Activated T-helper 9 cell treated with anti-CD3 and anti-CD28 coated beads, Interleukin-2, amount 50 U/mL, for 16 hours (primary cell): ENCODE measurements at regions not wholly inside any gene's neighbourhood (a gene's known extent, or its start where the extent isn't known, plus 50 kb on each side); places are given as distances from the start of the nearest gene placed in this dataset.

Source experiments
- DNase-seq: peaks from one replicate; pipeline ENCODE4 v3.0.0-alpha.2; 2020; ENCODE audit warnings: low read depth

DNA sequence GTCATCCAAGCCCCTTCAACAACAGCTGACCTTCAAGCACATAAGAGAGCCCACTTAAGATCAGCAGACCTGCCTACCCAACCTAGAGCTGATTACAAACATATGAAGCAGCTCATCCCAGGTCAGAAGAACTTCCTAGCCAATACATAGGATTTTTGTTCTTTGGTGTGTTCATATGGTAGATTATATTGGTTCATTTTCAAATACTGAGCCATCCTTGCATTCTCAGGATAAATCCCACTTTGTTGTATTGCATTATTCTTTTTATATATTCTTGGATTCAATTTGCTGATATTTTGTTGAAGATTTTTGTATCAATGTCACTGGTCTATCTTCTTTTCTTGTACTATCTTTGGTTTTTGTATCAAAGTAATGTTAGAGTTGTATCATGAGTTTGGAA is 107.3 kb upstream of the STT3B start:
- no peak for DNase-seq

DNA sequence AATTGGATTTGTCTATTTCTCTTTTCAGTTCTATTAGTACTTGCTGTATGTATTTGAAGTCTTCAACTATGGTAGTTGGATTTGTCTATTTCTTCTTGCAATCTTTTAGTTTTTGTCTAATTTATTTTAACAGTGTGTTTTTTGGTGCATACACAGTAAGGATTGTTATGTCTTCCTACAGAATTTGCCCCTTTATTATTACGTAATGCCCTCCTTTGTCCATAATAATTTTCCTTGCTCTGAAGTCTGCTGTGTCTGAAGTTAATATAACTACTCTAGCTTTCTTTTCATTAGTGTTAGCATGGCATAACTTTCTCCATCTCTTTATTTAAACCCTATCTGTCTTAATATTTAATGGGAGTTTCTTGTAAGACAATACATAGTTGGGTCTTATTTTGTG is 105.1 kb upstream of the STT3B start:
- no peak for DNase-seq

DNA sequence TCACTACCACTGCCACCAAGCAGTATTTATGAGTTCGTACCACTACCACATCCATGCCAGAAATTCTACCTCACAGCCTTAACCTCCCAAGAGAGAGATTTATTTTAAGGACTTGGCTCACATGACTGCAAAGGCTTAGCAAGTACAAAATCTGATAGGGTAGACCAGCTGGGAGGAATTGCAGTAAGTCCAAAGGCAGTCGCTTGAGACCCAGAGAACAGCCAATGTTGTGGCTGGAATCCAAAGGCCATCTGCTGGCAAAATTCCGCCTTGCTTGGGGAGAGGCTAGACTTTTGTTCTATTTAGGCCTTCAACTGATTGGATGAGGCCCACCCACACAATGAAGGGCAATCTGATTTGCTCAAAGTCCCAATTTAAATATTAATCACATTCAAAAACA is 101.4 kb upstream of the STT3B start:
- no peak for DNase-seq

DNA sequence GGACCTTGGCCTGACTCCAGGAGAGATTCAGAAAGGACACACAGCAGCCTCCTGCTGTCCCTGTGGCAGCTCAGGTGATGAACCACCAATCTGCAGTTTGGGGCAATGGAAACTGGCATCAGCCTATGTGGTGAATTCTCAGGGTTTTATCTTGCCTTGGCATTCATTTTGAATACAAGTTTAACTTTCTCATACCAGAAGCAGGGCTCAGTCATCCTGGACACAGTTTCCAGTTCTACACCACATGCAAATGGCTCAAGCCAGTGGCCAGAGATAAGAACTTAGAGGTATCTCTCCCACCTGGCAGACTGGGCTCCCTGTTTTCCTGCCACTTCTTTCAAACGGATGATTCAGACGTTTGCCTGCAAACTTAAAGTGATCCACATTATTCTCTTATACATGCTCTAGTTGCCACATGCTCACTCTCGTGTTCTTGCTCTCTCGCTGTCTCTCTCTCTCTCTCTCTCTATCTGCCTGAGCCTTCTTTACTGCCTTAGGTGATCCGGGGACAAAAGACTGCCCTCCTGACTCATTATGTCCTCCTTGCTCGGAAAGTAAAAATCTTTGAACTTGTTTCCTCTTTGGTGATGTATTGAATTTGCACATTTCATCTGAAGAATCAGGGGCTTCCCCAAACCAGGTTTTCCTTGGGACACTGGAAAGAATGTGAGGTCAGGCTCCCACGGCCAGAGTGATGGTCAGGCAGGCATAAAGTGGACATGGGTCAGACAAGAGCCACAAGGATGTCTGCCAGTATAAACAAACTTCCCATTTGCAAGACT is 99.6 kb upstream of the STT3B start:
- DNase-seq = no peak

DNA sequence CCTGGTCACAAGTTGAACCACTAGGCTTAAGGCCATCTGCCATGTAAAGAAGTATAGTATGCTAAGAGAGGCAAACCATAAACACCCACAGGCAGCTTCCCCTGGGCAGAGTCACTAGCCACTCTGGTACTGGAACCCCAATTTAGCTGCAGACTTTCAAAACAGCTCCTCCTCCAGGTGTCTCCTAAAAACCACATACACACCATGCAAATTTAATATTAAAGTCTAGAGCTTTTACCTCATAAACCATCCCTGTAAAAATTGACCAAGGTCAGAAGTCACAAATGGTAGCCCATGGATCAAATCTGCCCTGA is 99.1 kb upstream of the STT3B start:
- no peak for DNase-seq

DNA sequence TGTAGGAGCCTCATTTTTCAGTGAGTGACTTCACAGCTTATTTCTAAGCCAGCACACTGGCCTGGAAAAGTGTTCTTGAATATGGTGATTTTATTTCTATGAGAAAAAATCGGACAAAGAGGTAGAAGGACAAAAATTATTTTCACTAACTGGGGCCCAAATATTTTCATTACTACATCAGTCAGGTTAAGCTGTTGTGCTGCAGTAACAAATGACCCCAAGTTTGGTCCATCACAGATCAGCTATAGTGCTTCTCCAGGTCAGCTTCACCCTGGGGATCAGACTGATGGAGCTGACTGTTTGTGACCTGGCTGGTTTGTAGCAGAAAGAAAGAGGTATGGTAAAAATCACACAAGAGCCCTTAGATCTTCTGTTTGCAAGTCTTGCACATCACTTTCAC is 97.9 kb upstream of the STT3B start:
- no peak for DNase-seq

DNA sequence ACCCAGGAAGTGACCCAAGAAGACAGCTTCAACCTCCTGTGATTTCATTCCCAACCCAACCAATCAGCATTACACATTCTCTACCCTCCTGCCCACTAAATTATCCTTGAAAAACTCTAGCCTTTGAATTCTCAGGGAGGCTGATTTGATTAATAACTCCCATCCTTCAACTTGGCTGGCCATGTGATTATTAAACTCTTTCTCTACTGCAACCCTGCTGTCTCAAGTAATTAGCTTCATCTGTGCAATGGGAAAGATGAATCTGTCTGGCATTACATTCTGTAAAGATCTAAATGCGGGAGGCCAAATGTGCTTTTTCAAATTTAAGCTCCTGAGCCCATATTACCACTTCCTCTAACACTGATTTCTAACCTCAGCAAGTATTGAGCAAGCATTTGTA is 95.9 kb upstream of the STT3B start:
- DNase-seq = no peak

DNA sequence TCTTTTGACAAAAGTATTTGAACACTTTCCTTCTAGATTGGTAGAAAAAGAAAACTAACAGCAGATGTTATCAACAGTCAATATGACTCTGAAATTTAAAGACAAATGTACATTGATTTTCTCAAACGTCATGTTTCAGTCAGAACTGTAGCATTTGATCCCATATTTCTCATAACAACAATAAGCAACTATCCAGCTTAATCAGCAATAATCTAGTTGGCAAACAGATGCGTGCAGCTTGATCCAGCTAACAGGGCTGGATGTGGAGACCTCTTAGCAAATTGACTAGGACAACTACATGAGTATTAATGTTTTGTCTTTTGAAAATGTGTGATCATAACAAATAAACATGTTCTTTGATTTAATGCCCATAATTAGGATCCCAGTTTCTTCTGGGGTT is 94.0 kb upstream of the STT3B start:
- DNase-seq = no peak

DNA sequence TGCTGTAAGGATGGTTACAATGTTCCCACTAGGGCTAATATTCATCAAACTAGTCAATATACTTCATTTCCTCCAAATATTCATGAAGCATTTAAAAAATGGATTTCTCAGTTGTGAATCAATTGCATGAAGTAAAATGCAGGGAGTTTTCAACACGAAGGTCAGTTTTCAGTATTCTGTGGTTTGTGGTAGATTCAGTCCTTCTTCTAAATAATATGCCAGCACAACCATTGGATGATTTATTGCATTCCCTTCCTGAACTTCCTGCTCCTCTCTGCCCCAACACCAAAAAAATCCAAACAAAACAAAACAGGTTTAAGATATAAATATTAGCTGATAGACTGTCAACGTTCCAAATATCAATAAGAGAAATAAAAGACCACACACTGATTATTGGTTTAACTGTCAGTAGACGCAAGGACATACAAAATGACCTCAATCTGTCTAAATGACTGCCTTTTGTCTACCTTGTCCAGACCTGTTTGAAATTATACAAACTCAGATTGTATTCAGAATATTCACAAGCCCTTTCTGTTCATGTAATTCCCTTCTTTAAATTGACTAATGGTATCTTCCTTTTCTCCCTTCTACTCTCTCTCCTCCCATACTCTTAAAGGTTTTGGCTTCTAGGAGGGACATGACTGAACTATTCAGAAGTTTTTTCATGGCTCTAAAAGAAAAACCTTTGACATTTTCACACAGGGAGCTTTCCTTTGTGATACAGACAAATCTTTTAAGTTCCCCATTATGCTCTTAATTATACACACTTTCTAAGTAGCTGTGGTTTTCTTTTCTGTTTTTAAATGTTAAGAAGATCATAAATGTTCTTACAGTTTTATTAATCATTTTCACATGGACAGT is 92.6 kb upstream of the STT3B start:
- DNase-seq = no peak

DNA sequence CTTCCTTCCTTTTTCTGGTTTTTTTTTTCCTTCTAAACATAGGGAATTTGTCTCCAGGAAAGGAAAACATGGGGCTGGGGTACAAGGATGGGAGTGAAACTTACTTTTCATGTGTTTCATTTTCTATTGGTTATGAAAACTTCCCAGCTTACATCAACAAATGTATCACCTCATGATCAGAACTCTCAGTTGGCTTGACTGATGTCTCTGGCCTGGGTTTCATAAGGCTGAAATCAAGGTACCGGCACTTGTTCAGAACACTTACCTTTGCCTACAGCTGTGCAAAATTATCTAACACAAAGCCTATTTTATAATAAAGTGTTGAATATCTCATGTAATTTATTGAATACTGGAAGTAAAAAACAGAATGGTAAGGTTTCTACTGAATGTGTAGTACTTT is 91.8 kb upstream of the STT3B start:
- DNase-seq = no peak

DNA sequence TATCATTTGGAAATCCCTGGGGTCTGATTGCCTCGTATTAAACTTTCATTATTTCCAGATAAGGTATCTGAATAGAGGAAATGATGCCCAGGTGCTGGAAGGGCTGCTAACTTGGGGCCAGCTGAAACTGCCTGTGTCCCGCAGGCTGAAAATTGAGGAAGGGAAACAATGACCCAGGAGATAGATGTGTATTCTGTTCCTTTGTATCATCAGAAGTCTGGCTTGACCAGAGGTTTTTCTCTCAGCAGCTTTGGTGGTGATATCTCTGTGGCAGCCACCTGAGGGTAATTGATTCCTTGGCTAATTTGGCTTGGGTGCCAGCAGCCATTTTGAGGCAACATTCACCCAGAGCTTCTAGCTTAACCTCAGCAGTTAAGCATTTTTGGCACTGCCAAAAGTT is 90.0 kb upstream of the STT3B start:
- DNase-seq = no peak

DNA sequence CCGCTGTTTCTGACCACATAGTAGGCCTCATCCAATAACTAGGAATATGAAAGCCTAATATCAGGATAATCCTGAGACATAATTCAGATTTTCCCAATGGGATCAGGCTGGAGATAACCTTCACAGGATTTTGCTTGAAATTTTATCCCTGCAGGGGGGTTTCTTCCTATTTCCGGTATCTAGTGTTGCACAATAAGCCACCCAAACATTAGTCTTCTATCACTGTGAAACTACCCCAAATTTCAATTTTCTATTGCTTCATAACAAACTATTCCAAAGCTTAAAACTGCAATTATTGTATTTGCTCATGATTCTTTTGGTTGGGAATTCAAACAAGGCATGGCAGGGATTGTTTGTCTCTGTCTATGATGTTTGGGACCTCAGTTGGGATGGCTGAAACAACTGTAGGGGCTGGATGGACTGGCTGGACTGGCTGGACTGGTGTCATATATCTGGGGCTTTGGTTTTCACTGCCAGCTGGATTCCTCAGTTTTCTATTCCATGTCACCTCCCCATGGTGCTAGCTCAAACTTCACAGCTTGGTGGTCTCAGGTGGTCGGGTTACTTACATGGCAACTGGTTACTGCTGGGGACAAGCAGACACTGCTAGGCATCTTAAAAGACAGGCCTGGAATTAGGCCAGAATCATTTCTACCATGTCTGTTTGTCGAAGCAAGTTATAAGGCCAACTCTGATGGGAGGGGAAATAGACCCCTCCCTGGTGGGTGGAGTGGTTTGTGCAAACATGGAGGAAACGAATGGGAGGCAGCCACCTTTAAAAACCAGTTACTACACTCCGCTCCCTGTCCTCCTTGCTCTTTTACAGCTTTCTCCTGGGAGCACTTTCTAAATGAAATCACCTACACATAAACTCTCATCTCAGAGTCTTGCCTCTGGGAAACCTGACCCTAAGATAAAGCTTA is 88.2 kb upstream of the STT3B start:
- no peak for DNase-seq

DNA sequence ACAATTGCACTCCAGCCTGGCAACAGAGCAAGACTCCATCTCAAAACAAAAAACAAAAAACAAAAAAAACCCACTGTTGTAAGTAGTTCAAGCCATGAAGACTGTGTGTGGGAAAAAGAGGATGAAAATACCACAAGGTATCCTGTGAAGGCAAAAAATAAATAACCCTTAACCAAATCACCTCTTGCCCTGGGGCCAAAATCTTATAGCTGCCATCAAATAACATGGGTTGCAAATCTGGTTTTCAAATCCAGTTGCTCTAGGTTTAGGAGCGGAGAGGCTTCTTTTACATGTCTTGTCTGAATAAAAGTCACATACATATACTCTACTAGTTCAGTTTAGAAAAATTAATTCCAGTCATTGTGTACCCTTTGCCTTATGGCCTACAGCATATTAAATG is 87.0 kb upstream of the STT3B start:
- DNase-seq = no peak

DNA sequence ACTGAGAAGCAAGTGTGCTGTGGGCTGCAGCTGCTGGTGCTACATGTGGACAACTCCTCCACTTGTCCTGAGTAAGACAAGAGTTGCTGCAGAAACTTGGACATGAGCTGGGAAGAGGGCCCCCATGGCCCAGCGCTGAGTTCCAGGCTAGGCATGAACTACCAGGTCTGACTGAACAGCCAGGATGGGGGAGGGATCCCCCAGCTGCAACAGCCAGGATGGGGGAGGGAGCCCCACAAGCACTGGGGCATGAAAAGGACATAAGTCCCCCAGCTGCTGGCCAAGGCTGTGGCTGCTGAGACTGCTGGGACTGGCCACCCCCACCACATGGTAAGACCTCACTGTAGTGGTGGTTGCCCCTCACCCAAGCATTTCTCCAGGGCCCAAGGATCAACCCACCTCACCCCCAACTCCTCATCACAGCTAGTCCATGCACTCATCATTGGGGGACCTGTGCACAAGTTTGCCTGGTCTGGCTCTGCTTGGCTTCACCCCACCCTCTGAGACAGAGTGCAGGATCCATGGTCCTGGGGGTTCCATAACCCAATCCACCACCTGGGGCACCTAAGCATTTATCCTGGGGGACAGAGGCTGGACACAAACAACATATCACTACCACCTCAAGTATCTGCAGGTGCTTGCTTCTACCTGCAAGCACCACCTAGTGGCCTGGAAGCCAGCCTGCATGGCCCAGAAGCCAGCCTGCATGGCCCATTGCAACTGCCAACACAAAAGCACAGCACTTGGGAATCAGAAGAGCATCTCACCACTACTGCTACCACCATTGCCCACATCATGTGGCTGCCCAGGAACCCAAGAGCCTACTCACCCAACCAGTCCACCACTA is 84.5 kb upstream of the STT3B start:
- no peak for DNase-seq

DNA sequence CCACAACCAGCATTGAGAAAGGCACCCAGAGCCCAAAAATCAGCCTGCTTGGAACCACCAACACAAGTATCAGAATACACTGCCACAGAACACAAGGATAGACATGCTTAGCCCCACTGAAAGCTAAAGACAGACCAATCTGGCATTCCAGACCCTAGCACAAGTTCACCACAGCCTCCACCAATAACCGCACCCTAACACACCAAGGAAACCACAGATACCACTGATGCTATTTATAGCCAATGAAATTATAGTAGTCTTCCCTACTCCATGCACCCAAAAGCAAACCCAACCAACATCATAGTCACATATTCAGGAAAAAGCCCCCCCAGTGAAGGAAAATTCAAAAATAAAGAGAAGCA is 83.9 kb upstream of the STT3B start:
- DNase-seq = no peak

DNA sequence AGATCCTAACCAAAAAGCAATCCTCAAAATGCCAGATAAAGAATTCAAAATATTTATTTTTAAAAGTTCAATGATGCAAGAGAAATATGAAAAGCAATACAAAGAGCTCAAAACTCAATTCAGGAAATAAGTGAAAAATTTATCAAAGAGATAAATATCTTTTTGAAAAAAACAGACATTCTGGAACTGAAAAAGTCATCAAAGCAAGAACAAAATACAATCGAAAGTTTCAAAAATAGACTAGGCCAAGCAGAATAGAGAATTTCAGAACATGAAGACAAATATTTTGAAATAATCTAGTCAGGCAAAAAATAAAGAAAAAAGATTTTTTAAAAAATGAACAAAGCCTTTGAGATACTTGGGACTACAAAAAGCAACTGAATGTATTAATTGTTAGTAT is 83.4 kb upstream of the STT3B start:
- no peak for DNase-seq

DNA sequence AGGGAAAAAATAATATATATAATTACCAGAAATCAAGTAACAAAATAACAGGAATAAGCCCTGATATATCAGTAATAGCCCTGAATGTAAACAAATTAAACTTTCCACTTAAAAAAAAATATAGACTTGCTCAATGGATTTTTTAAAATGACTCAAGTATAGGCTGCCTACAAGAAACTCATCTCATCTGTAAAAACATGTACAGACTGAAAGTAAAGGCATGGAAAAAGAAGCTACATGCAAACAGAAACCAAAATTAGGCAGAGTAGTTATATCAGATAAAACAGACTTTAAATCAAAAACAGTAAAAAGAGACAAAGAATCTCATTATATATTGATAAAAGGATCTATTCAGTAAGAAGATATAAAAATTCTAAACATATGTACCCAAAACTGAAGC is 82.4 kb upstream of the STT3B start:
- no peak for DNase-seq

DNA sequence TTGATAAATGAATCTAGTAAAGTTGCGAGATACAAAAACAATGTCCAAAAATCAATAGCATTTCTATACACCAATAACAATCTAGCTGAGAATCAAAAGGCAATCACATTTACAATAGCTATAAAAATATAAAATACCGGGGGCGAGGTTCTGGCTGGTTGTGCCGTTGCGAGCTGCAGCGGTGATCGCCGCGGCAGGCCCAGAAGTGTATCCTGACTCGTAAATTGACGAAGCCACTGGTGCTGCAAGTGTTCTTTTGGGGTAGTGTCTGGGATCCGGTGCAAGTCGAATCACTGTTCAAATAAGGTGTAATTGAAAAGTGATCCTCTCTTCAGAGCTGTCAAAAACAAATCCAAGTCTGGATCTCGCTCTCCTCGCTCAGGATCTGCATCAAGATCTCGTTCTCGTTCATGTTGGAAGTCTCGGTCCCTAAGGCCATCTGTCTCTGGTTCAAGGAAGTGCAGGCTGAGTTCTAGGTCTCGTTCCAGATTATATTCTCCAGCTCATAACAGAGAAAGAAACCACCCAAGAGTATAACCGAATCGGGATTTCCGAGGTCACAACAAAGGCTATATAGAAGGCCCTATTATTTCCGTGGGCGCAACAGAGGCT is 80.1 kb upstream of the STT3B start:
- DNase-seq = no peak

DNA sequence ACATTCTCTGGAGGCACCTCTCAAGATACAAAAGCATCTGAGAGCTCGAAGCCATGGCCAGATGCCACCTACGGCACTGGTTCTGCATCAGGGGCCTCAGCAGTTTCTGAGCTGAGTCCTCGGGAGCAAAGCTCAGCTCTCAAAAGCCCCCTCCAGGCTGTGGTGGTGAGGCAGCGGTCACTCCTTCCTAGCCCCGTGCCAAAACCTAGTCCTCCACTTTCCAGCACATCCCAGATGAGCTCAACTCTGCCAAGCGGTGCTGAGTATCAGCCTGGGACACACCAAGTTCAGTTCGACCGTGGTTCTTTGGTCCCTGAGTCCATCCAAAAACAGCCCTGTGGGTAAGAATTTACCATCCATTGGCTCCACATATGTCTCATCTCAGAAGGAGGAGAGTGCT is 79.3 kb upstream of the STT3B start:
- DNase-seq = no peak

DNA sequence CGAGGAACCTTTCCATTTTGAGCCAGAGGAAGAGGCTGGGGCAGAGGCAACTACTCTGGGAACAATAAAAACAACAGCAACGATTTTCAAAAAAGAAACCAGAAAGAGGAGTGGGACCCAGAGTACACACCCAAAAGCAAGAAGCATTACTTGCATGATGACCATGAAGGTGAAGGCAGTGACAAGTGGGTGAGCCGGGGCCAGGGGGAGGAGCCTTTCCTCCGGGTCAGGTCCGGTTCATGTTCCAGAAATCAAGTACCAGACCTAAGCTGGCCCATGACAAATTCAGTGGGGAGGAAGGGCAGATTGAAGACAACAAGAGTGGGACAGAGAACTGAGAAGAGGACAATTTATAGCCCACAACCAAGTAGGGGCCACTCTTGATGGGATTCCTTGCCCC is 77.2 kb upstream of the STT3B start:
- no peak for DNase-seq

DNA sequence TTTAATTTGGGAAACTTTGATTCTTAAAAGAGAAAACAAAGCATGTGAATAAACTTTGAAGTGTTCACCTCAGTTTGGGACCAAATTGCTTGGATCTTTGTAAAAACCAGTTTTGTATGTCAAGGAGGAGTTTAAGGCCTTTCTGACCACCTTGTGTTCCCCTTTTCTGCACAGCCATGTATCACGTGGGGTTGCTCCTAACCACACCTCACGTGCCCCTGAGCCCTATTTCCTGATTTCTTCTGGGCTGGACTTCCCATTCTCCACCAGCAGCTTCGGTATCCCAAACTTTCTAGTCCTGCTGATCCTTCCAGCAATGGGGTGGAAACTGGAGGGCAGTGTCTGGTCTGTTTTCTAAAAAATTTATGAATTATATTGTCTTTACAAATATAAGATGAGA is 76.4 kb upstream of the STT3B start:
- no peak for DNase-seq

DNA sequence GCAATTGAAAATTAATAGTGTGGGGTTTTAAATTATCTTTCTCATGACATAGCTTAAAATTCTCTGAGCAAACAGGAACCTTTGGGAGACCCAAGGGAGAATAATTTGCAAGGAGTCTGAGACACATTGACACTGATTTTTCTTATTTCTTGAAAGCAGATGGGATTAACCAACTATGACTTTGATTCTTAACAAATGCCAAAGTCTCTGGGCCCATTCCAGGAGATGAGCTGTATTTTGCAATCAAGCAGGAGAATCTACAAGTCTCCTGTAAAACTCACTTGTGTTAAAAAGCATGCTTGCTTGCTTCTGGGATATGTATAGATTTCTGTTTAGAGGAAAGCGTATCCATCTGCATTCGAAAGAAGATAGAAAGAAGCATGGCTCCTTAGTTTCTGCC is 71.3 kb upstream of the STT3B start:
- DNase-seq = no peak
